ENCODE measurements at regions not wholly inside any gene's neighbourhood (a gene's known extent, or its start where the extent isn't known, plus 50 kb on each side); places are given as distances from the start of the nearest gene placed in this dataset.

DNA sequence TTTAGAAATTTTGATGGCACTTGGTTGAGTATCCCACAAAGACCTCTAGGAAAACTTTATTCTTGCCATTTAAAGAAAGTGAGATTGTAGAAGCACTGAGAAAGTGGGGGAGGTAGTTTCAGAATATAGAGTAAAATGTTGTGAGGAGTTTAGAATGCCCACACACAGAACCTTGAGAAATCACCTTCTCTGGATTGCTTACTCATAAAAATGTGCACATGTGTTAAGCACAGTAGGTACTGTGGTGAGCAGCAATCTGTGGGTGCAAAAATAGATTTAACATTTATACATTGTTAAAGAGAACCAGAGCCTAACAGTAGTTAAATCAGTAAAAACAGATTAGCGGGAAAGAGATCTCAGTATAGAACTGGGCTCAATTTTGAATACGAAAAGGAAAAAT, 201.2 kb upstream of the NWD2 start:
- H3K27me3 Mint-ChIP-seq = no peaks in the 10 kb centered on the region
- no peaks in the 10 kb centered on the region for H3K4me1 Mint-ChIP-seq (ENCODE audit: low read depth in 2 of 2)
- ATAC-seq (no peak), DNase-seq (ENCODE audit: low spot score) (no peak)
- H3K36me3 Mint-ChIP-seq = no peaks in the 10 kb centered on the region
- H3K27ac Mint-ChIP-seq = no peak overlapping the region
- no peak overlapping the region for H3K4me3 Mint-ChIP-seq
- peaks cover 10% of the 10 kb centered on the region for H3K9me3 Mint-ChIP-seq

DNA sequence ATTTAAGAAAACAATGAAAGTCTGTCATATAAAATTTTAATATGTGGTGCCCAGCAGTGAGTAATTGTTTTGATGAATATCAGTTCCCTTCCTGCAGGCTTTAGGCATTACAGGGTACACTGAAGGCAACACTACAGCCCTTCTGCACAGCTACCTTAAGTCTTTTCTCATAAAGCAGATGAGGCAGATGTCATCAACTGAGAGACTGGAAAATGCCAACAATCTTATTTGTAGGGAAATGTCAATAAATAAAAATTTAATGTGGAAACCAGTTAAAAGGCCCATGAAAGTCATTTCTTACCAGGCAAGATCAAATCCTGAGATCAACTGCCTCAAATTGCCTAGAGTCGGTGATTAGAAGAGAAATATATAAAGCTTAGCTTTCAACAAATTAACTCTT, 193.4 kb upstream of the NWD2 start:
- H3K4me3 Mint-ChIP-seq = no peak overlapping the region
- H3K27ac Mint-ChIP-seq = no peak overlapping the region
- H3K27me3 Mint-ChIP-seq = no peaks in the 10 kb centered on the region
- H3K4me1 Mint-ChIP-seq (ENCODE audit: low read depth in 2 of 2) = no peaks in the 10 kb centered on the region
- DNase-seq (ENCODE audit: low spot score) (no peak), ATAC-seq (no peak)
- H3K36me3 Mint-ChIP-seq = no peaks in the 10 kb centered on the region
- H3K9me3 Mint-ChIP-seq = peaks cover 17% of the 10 kb centered on the region

DNA sequence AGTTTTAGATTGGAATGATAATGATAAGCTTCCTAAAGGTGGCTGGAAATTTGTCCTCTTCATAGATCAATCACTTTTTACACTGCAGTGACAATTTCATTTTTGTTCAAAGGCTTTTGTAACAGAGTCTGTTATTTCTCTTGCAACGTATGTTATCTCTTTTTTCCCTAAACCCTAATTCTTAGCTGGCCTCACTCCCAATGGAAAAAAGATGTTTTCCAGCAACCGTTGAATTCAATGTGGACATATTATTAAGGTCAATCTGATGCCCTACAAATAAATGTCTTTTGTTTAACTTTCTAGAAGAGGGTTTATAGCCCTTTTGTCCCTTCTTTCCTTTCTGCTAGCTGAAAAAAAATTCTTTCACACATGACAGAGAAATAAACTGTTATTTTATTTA, 192.7 kb upstream of the NWD2 start:
- no peaks in the 10 kb centered on the region for H3K36me3 Mint-ChIP-seq
- DNase-seq (ENCODE audit: low spot score) (no peak), ATAC-seq (no peak)
- H3K4me1 Mint-ChIP-seq (ENCODE audit: low read depth in 2 of 2) = no peaks in the 10 kb centered on the region
- no peak overlapping the region for H3K27ac Mint-ChIP-seq
- no peak overlapping the region for H3K4me3 Mint-ChIP-seq
- no peaks in the 10 kb centered on the region for H3K27me3 Mint-ChIP-seq
- H3K9me3 Mint-ChIP-seq = peaks cover 17% of the 10 kb centered on the region

DNA sequence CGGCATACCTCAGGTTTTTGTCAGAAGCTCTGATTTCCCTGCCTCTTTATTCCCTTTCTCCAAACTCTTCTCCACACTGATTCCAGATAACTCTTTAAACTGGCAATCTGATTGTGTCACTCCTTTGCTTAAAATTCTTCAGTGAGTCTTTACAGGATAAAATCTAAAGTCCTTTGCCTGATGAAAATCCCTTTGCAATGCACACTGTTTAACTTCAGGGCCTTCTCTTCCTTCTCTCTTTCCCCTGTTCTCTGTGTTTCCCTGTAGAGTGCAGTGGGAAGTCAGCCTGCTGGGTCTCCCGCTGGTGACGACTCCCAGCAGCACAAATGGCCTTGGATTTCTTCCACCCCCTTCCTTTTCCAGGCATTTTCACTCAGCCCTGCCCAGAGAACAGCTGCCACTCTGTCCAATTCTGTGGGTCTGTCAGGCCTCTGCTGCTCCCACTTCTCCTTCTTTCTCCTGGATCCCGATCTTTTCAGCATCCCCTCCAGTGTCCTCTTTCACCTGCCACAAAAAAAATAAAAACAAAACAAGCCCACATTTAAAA, 189.9 kb upstream of the NWD2 start:
- Mint-ChIP-seq H3K4me3 (no peak overlapping the region), H3K27ac (no peak overlapping the region), H3K4me1 (ENCODE audit: low read depth in 2 of 2) (no peaks in the 10 kb centered on the region), H3K9me3 (peaks cover 11% of the 10 kb centered on the region), H3K27me3 (no peaks in the 10 kb centered on the region), H3K36me3 (no peaks in the 10 kb centered on the region)
- DNase-seq (ENCODE audit: low spot score) (no peak), ATAC-seq (no peak)

DNA sequence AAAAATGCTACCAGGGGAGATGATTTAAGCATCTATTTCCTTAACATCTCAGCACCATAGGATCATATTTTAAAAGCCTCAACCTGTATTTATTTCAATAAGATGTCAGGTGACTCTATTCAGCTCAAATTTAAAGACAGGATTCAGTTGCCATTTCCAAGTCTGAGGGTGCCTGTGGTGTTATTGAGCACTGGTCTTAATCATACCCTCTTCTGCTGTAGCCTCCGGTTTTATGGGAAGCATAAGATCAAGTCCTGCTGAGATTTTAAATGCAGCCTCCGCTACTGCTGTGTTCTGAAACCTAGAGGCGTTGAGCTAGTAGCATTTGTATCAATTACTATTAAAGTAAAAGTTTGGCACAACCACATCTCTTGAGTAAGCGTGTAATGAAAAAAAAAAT, 185.7 kb upstream of the NWD2 start:
- Mint-ChIP-seq H3K9me3 (peaks cover 10% of the 10 kb centered on the region), H3K27ac (no peak overlapping the region), H3K36me3 (no peaks in the 10 kb centered on the region), H3K4me1 (ENCODE audit: low read depth in 2 of 2) (no peaks in the 10 kb centered on the region), H3K27me3 (no peaks in the 10 kb centered on the region), H3K4me3 (no peak overlapping the region)
- ATAC-seq (no peak), DNase-seq (ENCODE audit: low spot score) (no peak)

DNA sequence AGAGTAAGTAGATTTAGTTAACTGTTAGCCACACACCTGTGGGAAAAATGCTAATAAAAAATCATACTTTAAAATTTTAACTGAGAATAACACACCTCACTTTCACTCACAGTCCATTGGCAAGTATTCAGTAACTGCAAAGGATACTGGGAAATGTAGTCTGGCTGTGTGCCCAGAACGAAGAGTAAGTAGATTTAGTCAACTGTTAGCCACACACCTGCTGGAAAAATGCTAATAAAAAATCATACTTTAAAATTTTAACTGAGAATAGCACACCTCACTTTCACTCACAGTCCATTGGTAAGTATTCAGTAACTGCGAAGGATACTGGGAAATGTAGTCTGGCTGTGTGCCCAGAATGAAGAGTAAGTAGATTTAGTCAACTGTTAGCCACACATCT, 178.4 kb upstream of the NWD2 start:
- H3K27me3 Mint-ChIP-seq = no peaks in the 10 kb centered on the region
- no peak overlapping the region for H3K4me3 Mint-ChIP-seq
- DNase-seq (ENCODE audit: low spot score) (no peak), ATAC-seq (no peak)
- H3K9me3 Mint-ChIP-seq = peaks cover 13% of the 10 kb centered on the region
- H3K36me3 Mint-ChIP-seq = no peaks in the 10 kb centered on the region
- no peaks in the 10 kb centered on the region for H3K4me1 Mint-ChIP-seq (ENCODE audit: low read depth in 2 of 2)
- H3K27ac Mint-ChIP-seq = no peak overlapping the region

DNA sequence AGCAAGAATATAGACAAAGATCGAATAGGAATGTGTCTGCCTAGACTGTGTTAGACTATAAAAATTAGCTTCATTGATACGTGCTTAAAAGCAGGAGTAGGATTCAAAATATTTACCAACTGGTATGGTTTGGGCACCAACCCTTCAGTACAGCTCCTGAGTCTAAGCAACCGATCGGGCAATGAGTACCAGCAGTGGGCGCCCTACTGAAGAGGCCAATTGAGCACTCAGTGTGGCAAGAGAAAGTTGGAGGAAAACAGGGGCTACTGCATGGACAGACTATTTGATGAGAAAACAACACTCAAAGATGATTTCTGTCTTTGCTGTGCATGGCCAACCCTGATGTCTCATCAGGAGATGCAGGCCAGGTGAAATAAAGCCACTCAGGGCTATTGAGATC, 176.0 kb upstream of the NWD2 start:
- Mint-ChIP-seq H3K9me3 (peaks cover 15% of the 10 kb centered on the region), H3K36me3 (no peaks in the 10 kb centered on the region), H3K27ac (no peak overlapping the region), H3K4me3 (no peak overlapping the region), H3K4me1 (ENCODE audit: low read depth in 2 of 2) (peaks cover 5% of the 10 kb centered on the region in 2 donors), H3K27me3 (no peaks in the 10 kb centered on the region)
- ATAC-seq = no peak
- DNase-seq (ENCODE audit: low spot score) = no peak

DNA sequence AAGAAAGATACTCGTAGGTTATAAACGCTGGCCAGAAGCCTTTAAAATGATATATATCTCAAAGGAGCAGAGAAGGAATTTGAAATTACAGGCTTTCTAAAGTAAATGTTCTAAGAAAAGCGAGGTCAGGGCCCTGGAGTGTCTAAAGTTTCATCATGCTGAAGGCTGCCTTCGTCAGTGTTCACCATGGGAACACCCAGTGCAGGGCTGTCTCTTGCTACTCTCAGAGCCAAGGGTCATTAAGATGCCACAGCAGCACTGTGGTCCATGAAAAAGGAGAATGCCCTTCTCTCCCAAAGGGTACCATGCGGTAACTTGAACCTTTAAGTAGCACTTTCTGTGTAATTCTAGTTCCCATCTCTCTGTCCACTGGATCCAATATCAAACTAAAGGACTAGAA, 174.5 kb upstream of the NWD2 start:
- no peak for ATAC-seq

DNA sequence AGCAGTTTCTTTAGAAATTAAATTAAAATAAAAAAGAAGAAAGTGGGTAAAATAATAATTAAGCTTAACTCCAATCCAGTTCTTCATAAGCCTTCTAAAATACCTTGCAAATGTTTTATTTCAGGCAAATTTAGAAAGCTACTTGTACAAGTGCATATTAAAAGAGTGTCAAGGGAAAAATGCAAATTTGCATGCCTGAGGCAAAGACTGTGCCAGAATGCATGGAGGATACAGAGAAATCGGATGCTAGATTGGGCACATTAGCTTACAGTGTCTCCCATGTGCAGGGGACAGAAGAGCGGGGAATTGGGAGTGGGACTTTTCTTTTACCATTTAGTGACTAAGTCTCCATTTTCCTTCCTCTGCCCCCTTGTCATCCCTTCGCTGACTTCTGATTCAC, 173.0 kb upstream of the NWD2 start:
- ATAC-seq = no peak
- Mint-ChIP-seq H3K9me3 (peaks cover 9% of the 10 kb centered on the region), H3K27ac (no peak overlapping the region)

More for the DNA sequence above, 174.5 kb upstream of the NWD2 start:
- Mint-ChIP-seq H3K36me3 (no peaks in the 10 kb centered on the region), H3K4me3 (no peak overlapping the region), H3K27ac (no peak overlapping the region), H3K9me3 (peaks cover 15% of the 10 kb centered on the region), H3K4me1 (ENCODE audit: low read depth in 2 of 2) (peaks cover 5% of the 10 kb centered on the region in 2 donors), H3K27me3 (no peaks in the 10 kb centered on the region)
- DNase-seq (ENCODE audit: low spot score) = no peak

DNA sequence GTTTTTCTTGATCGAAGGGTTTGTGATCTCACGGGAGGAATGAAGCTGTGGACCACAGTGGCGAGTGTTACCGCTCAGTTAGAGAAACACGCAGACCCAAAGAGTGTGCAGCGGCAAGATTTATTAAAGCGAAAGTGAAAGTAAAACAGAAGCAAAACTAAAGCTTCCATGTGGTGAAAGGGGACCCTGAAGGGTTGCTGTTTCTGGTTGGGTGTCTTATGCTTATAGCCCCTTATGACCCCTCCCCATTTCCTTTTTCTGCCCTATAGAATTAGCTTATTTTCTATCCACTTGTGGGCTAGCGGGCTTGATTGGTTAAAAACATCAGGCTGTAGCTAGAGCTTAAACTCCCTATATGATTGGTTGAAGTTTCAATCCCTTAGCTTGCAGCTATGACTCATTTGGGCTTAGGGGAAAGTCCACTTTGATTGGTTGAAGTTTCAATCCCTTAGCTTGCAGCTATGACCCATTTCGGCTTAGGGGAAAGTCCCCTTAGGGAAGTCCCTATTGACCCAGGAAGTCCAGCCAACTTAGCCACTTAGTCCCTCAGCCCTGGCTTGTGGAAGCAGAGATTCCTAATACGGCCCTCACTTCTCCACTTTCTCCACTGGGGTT, 171.2 kb upstream of the NWD2 start:
- DNase-seq (ENCODE audit: low spot score) = no peak
- no peaks in the 10 kb centered on the region for H3K36me3 Mint-ChIP-seq
- peaks cover 10% of the 10 kb centered on the region for H3K9me3 Mint-ChIP-seq
- no peak for ATAC-seq
- H3K27ac Mint-ChIP-seq = no peak overlapping the region
- H3K4me1 Mint-ChIP-seq (ENCODE audit: low read depth in 2 of 2) = peaks cover 5% of the 10 kb centered on the region in 2 donors
- H3K4me3 Mint-ChIP-seq = no peak overlapping the region
- H3K27me3 Mint-ChIP-seq = no peaks in the 10 kb centered on the region

More for the DNA sequence above, 173.0 kb upstream of the NWD2 start:
- Mint-ChIP-seq H3K27me3 (no peaks in the 10 kb centered on the region), H3K4me1 (ENCODE audit: low read depth in 2 of 2) (peaks cover 5% of the 10 kb centered on the region in 2 donors), H3K36me3 (no peaks in the 10 kb centered on the region), H3K4me3 (no peak overlapping the region)
- DNase-seq (ENCODE audit: low spot score) = no peak

DNA sequence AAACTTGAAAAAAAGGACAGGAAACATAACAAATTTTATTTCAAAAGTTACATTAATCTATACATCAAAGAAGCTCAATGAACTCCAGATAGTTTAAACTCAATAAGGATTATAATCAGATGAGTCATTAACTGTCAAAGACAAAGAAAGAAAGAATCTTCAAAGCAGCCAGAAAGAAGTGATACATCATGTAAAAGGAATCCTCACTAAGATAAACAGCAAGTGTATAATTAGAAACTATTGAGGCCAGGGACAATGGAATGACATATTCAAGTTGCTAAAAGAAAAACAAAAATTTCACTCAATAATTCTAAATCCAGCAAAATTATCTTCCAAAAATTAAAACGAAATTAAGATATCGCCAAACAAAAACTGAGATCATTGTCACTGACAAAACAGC, 161.6 kb upstream of the NWD2 start:
- ATAC-seq = no peak
- Mint-ChIP-seq H3K9me3 (peaks cover 19% of the 10 kb centered on the region), H3K4me1 (ENCODE audit: low read depth in 2 of 2) (no peaks in the 10 kb centered on the region), H3K27me3 (no peaks in the 10 kb centered on the region), H3K4me3 (no peak overlapping the region), H3K27ac (no peak overlapping the region), H3K36me3 (peaks cover 9% of the 10 kb centered on the region)
- no peak for DNase-seq (ENCODE audit: low spot score)

DNA sequence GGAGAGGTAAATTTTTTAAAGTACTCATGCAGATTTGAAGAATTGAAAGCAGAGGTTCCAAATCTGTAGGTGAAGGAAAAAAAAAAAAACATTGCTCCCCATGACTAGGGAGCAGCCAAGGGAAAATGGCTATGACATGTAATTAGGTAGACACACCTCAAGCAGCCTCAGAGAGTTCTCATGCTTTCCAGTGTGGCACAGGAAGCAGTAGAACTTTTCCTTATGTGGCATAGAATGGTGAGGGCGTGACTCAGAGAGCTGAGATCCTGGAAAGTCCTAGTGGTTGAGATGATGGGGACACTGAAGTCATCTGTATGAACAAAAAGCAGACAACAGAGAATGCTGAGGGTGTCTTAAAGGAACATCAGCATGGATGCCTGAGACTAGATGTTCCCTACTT, 148.6 kb upstream of the NWD2 start:
- no peak overlapping the region for H3K27ac Mint-ChIP-seq
- H3K4me3 Mint-ChIP-seq = no peak overlapping the region
- H3K4me1 Mint-ChIP-seq (ENCODE audit: low read depth in 2 of 2) = no peaks in the 10 kb centered on the region
- DNase-seq (ENCODE audit: low spot score) (no peak), ATAC-seq (no peak)
- peaks cover 13% of the 10 kb centered on the region for H3K9me3 Mint-ChIP-seq
- no peaks in the 10 kb centered on the region for H3K27me3 Mint-ChIP-seq
- no peaks in the 10 kb centered on the region for H3K36me3 Mint-ChIP-seq

DNA sequence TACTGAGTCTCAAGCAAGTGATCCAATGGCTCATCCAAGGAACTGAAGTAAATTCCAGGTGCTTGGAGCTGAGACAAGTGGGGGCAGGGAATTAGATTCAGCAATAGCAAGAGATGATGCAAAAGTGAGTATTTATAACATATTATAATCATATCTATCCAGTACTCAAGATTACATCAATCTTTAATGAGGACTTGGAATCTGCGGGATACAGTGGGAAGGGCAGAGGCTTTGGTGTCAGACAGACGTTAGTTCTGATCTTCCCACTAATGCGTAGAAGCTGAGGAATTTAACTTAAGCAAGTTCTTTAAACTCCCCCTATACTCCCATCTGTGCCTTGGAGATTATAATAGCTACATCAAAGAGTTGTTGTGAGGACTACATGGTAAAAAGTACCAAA, 143.4 kb upstream of the NWD2 start:
- Mint-ChIP-seq H3K27me3 (no peaks in the 10 kb centered on the region), H3K4me1 (ENCODE audit: low read depth in 2 of 2) (no peaks in the 10 kb centered on the region)

DNA sequence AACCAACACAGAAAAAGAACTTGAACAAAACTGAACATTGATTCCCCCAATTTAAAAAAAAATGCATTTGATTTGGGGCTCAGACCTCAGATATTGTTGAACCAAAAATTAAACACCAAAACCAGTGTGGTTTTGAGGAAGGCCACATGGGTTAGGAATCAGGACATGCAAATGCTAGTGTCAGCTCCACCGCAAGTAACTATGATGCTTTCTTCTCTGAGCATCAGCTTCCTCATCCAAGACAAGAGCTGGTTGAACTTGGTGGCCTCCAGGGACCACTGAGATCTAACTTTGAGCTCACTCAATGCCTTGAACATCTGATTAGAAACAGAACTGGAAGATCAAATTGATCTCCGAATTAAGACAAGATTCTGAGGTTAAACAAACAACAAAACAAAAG, 142.9 kb upstream of the NWD2 start:
- Mint-ChIP-seq H3K4me3 (no peak overlapping the region), H3K4me1 (ENCODE audit: low read depth in 2 of 2) (no peaks in the 10 kb centered on the region), H3K36me3 (no peaks in the 10 kb centered on the region), H3K9me3 (peaks cover 10% of the 10 kb centered on the region), H3K27me3 (no peaks in the 10 kb centered on the region), H3K27ac (no peak overlapping the region)
- DNase-seq (ENCODE audit: low spot score) = no peak
- no peak for ATAC-seq

More for the DNA sequence above, 143.4 kb upstream of the NWD2 start:
- Mint-ChIP-seq H3K4me3 (no peak overlapping the region), H3K36me3 (no peaks in the 10 kb centered on the region), H3K27ac (no peak overlapping the region), H3K9me3 (peaks cover 10% of the 10 kb centered on the region)
- no peak for DNase-seq (ENCODE audit: low spot score)
- no peak for ATAC-seq

DNA sequence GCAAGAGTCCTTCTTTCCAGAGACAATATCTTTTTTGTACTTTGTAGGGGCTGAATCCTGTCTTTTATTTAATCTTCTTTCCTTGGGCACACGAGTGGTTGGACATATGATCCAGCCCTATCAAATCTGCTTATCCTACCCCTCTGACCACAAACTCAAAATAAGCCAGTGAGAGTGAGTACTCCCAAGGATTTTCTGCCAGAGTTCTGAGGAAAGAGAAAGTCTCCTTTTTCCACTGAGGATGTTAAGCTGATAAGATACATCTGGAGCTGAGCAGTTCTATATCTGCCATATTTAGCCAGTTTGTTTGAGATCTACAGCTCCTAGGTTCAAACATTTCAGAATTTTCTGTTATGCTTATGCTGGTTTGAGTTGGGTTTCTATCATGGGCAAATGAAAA, 134.8 kb upstream of the NWD2 start:
- no peak for ATAC-seq
- Mint-ChIP-seq H3K36me3 (no peaks in the 10 kb centered on the region), H3K4me1 (ENCODE audit: low read depth in 2 of 2) (no peaks in the 10 kb centered on the region), H3K27me3 (no peaks in the 10 kb centered on the region), H3K4me3 (no peak overlapping the region), H3K9me3 (peaks cover 4% of the 10 kb centered on the region), H3K27ac (no peak overlapping the region)
- no peak for DNase-seq (ENCODE audit: low spot score)

All from natural killer cell treated with Interleukin-12 subunit alpha and Interleukin-12 subunit beta and Interleukin-15 and Interleukin-18, amount 100 ng/mL, for 72 hours (primary cell).